ENCODE measurements at regions not wholly inside any gene's neighbourhood (a gene's known extent, or its start where the extent isn't known, plus 50 kb on each side); places are given as distances from the start of the nearest gene placed in this dataset.

DNA sequence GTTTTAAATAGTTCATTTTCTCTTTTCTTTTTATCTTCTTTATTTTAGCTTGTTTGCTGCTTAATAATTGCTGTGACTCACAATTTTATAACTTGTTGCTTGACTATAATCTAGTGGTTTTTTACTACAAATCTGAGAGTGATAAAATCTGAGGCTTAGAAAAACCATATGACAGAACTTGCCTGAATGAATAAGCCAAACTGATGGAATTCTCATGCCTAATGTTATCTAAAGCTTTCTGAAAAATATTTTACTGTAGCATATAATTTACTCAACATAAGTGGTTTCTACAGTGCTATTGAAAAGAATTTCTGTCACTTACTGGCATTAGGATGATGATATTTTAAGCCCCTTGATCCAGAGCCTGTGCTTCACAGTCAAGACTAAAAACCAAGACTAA is 175.1 kb downstream of the VGLL3 start:
- TF ChIP-seq POLR2AphosphoS5 (IDR thresholded peaks at IDR 0.05) (no peak), POLR2A (IDR thresholded peaks at IDR 0.05) (no peak)
- TF ChIP-seq, protein P1, sequence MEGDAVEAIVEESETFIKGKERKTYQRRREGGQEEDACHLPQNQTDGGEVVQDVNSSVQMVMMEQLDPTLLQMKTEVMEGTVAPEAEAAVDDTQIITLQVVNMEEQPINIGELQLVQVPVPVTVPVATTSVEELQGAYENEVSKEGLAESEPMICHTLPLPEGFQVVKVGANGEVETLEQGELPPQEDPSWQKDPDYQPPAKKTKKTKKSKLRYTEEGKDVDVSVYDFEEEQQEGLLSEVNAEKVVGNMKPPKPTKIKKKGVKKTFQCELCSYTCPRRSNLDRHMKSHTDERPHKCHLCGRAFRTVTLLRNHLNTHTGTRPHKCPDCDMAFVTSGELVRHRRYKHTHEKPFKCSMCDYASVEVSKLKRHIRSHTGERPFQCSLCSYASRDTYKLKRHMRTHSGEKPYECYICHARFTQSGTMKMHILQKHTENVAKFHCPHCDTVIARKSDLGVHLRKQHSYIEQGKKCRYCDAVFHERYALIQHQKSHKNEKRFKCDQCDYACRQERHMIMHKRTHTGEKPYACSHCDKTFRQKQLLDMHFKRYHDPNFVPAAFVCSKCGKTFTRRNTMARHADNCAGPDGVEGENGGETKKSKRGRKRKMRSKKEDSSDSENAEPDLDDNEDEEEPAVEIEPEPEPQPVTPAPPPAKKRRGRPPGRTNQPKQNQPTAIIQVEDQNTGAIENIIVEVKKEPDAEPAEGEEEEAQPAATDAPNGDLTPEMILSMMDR (IDR thresholded peaks at IDR 0.05), result no peak
